ENCODE measurements at regions not wholly inside any gene's neighbourhood (a gene's known extent, or its start where the extent isn't known, plus 50 kb on each side); places are given as distances from the start of the nearest gene placed in this dataset.
"Not testable (repeated sequence)": the region's sequence is repeated elsewhere in the genome, so short reads cannot be mapped to it uniquely, and the experiment has no call there.

GRCh38 chr10:9183197-9183880 lies 1128.9 kb downstream of the GATA3 start:
- not testable (repeated sequence) for FAIRE-seq

- no peak for FAIRE-seq
These were observed 1133.7 kb downstream of the GATA3 start for GRCh38 chr10:9188022-9188810.

- no peak for FAIRE-seq
These were observed 1135.0 kb downstream of the GATA3 start for GRCh38 chr10:9189448-9189847.

- no peak for FAIRE-seq
These were observed 1138.6 kb downstream of the GATA3 start for GRCh38 chr10:9193120-9193519.

- no peak for FAIRE-seq
These were observed 1140.9 kb downstream of the GATA3 start for GRCh38 chr10:9195385-9195784.

- FAIRE-seq, result no peak
These were observed 1144.1 kb downstream of the GATA3 start for GRCh38 chr10:9198611-9199010.

GRCh38 chr10:9205558-9205957 lies 1151.1 kb downstream of the GATA3 start:
- no peak for FAIRE-seq

- peak; percentile 68 for FAIRE-seq
These were observed 1154.8 kb downstream of the GATA3 start for GRCh38 chr10:9209105-9209798.

GRCh38 chr10:9211228-9211627 lies 1156.7 kb downstream of the GATA3 start:
- no peak for FAIRE-seq

- FAIRE-seq, result no peak
These were observed 1160.1 kb downstream of the GATA3 start for GRCh38 chr10:9214618-9215017.

- no peak for FAIRE-seq
These were observed 1160.6 kb downstream of the GATA3 start for GRCh38 chr10:9215121-9215520.

GRCh38 chr10:9219860-9220259 lies 1165.4 kb downstream of the GATA3 start:
- FAIRE-seq, result no peak

- FAIRE-seq, result no peak
These were observed 1168.4 kb downstream of the GATA3 start for GRCh38 chr10:9222917-9223316.

- no peak for FAIRE-seq
These were observed 1173.3 kb downstream of the GATA3 start for GRCh38 chr10:9227679-9228365.

- no peak for FAIRE-seq
These were observed 1174.3 kb downstream of the GATA3 start for GRCh38 chr10:9228771-9229170.

- FAIRE-seq, result no peak
These were observed 1175.3 kb downstream of the GATA3 start for GRCh38 chr10:9229702-9230244.

- FAIRE-seq, result no peak
These were observed 1176.1 kb downstream of the GATA3 start for GRCh38 chr10:9230625-9231024.

GRCh38 chr10:9234191-9234590 lies 1179.7 kb downstream of the GATA3 start:
- FAIRE-seq, result no peak

- FAIRE-seq, result no peak
These were observed 1183.6 kb downstream of the GATA3 start for GRCh38 chr10:9238041-9238440.

- no peak for FAIRE-seq
These were observed 1184.8 kb downstream of the GATA3 start for GRCh38 chr10:9239298-9239697.

- no peak for FAIRE-seq
These were observed 1189.5 kb downstream of the GATA3 start for GRCh38 chr10:9243941-9244411.

GRCh38 chr10:9244864-9245263 lies 1190.4 kb downstream of the GATA3 start:
- FAIRE-seq, result no peak

- FAIRE-seq, result no peak
These were observed 1198.6 kb downstream of the GATA3 start for GRCh38 chr10:9253121-9253520.
